K562 (cell line): ENCODE measurements at regions not wholly inside any gene's neighbourhood (a gene's known extent, or its start where the extent isn't known, plus 50 kb on each side); places are given as distances from the start of the nearest gene placed in this dataset.

Source experiments
- DNMT1 ChIP-seq: fragments of 450-650 bp; IDR thresholded peaks from 2 replicates; pipeline ENCODE4 v1.6.1; 2016; ENCODE audit warnings: antibody characterized with exemption, mild to moderate bottlenecking
- FOXA1 ChIP-seq: fragments of 450-650 bp; IDR thresholded peaks from 2 replicates; pipeline ENCODE4 v1.6.1; 2016; ENCODE audit warnings: mild to moderate bottlenecking, borderline replicate concordance
- GABPB2 ChIP-seq: fragments of 250-450 bp; sonication (Bioruptor Pico); conservative IDR thresholded peaks from 2 replicates; pipeline ENCODE4 v1.5.1; 2021; ENCODE audit warnings: mild to moderate bottlenecking
- HMG20B ChIP-seq: fragments of 250-450 bp; sonication (Bioruptor Pico); IDR thresholded peaks from 2 replicates; pipeline ENCODE4 v1.5.0; 2021; ENCODE audit warnings: mild to moderate bottlenecking
- KLF1 ChIP-seq: fragments of 450-650 bp; IDR thresholded peaks from 2 replicates; pipeline ENCODE4 v1.6.1; 2016; ENCODE audit warnings: missing genetic modification characterization, missing compliant biosample characterization
- KLF16 ChIP-seq: IDR thresholded peaks from 2 replicates; pipeline ENCODE4 v1.6.1; 2016; ENCODE audit warnings: antibody characterized with exemption
- NR2C2 ChIP-seq, 2 experiments: fragments of 200-800 bp in 1 of 2; sonication (Bioruptor generic) in 1 of 2; sonication (generic) in 1 of 2; formaldehyde crosslinking in 1 of 2; IDR thresholded peaks; 2 replicates each; pipeline versions ENCODE4 v1.6.1 to v1.8.0; 2016 to 2022; ENCODE audit warnings: mild to moderate bottlenecking in 1 of 2, missing compliant biosample characterization in 1 of 2, missing genetic modification characterization in 1 of 2, missing genetic modification reagents in 1 of 2
- RFX5 ChIP-seq: IDR thresholded peaks from 2 replicates; pipeline ENCODE4 v1.6.1; 2011; ENCODE audit warnings: low read depth, mild to moderate bottlenecking, improper control_type of control experiment, low read length
- RHOXF2B ChIP-seq: fragments of 250-450 bp; sonication (Bioruptor Pico); conservative IDR thresholded peaks from 2 replicates; pipeline ENCODE4 v1.5.1; 2021
- SFPQ ChIP-seq: fragments of 200-400 bp; formaldehyde crosslinking; IDR thresholded peaks from 2 replicates; pipeline ENCODE4 v1.6.1; 2017; ENCODE audit warnings: mild to moderate bottlenecking, low read depth, low read length, moderate library complexity
- SMARCA4 ChIP-seq: fragments of 450-650 bp; IDR thresholded peaks from 2 replicates; pipeline ENCODE4 v1.6.1; 2016
- STAG1 ChIP-seq: sonication (generic); formaldehyde crosslinking; IDR thresholded peaks from 2 replicates; pipeline ENCODE4 v1.5.0; 2020; ENCODE audit warnings: missing genetic modification reagents, borderline replicate concordance
- XRCC5 ChIP-seq: fragments of 200-400 bp; formaldehyde crosslinking; IDR thresholded peaks from 2 replicates; pipeline ENCODE4 v1.6.1; 2017; ENCODE audit warnings: low read depth, mild to moderate bottlenecking, low read length
- ZBED1 ChIP-seq: IDR thresholded peaks from 2 replicates; pipeline ENCODE4 v1.6.1; 2014
- ZBTB7A ChIP-seq: IDR thresholded peaks from 2 replicates; pipeline ENCODE4 v1.6.1; 2011; ENCODE audit warnings: low read depth, mild to moderate bottlenecking, low read length, moderate library complexity, borderline replicate concordance; ENCODE audit not compliant: control insufficient read depth
- ZNF133 ChIP-seq: fragments of 250-450 bp; sonication (Bioruptor Pico); IDR thresholded peaks from 2 replicates; pipeline ENCODE4 v1.4.0; 2020; ENCODE audit warnings: mild to moderate bottlenecking
- ZNF23 ChIP-seq: fragments of 250-450 bp; sonication (Bioruptor Pico); IDR thresholded peaks from 2 replicates; pipeline ENCODE4 v1.4.0; 2020; ENCODE audit warnings: mild to moderate bottlenecking
- ZNF408 ChIP-seq: fragments of 250-450 bp; sonication (Bioruptor Pico); IDR thresholded peaks from 2 replicates; pipeline ENCODE4 v1.4.0; 2020; ENCODE audit warnings: low read depth, mild to moderate bottlenecking, moderate library complexity
- ZNF644 ChIP-seq: fragments of 200-800 bp; sonication (Bioruptor generic); IDR thresholded peaks from 2 replicates; pipeline ENCODE4 v1.6.1; 2016; ENCODE audit warnings: low read depth, missing genetic modification characterization, missing compliant biosample characterization
- TF ChIP-seq, protein P1 (sequence below): fragments of 250-450 bp; sonication (Bioruptor Pico); IDR thresholded peaks from 2 replicates; pipeline ENCODE4 v1.8.0; 2021; ENCODE audit warnings: moderate library complexity, mild to moderate bottlenecking, inconsistent platforms
- TF ChIP-seq, protein P2 (sequence below): fragments of 250-450 bp; sonication (Bioruptor Pico); IDR thresholded peaks from 2 replicates; pipeline ENCODE4 v1.4.0; 2020; ENCODE audit warnings: mild to moderate bottlenecking, moderate library complexity
- TF ChIP-seq, protein P3 (sequence below), 3 experiments: fragments of 200-800 bp in 1 of 3; fragments of 250-450 bp in 1 of 3; fragments of 450-650 bp in 1 of 3; sonication (Bioruptor Pico) in 1 of 3; sonication (Bioruptor generic) in 1 of 3; formaldehyde crosslinking in 1 of 3; IDR thresholded peaks; 2 replicates each; pipeline versions ENCODE4 v1.6.1 to v1.8.0; 2016 to 2022; ENCODE audit warnings: mild to moderate bottlenecking in 2 of 3, missing genetic modification characterization in 2 of 3, missing compliant biosample characterization in 1 of 3, moderate library complexity in 1 of 3

DNA sequence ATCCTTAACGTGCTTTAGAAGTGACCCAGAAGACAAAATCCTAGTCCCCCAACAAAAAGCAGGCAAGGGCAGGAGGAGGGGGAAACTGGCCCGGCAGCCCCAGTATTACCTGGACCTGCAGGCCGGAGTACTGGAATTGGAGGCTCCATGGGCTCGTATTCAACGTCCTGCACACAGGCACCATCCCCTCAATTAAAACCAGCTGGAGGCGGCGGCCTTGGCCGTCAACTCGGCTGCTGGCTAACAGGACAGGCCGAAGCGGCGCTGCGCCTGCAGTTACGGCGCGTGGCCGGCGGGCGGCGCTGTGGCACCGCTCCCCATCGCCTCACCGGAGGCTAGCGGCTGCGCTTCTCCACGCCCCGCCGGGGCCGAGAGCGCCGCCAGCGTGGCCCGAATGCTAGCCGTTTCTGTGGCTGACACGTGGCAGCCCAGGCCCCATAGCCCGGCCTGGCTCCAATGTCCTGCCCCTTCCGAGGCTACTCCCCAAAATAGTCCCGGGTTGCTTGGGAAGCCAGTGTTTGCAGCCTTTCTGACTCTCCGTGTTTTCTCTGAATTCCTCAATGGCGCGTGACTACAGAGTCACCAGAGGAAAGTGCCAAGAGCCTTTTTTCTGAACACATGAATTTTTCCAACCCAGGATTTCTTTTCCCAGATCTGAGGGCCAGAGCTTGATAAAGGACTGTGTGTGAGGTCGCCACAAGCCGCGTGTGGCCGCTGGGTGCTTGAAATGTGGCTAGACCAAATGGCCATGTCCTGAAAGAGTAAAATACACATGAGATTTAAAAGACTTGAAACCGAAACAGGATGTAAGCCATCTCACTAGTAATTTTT is 82.5 kb downstream of the HHIPL2 start (continued):
- TF ChIP-seq ZBTB7A = peak; percentile 56; the same call in 1 of the 2 replicates
- TF ChIP-seq, protein P1, sequence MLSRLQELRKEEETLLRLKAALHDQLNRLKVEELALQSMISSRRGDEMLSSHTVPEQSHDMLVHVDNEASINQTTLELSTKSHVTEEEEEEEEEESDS = no peak
- no peak for TF ChIP-seq SFPQ
- TF ChIP-seq XRCC5 = peak; percentile 91
- TF ChIP-seq FOXA1 = no peak
- TF ChIP-seq ZNF133 (CRISPR knock-in tag) = no peak
- peak; percentile 73 for TF ChIP-seq NR2C2 (CRISPR knock-in tag; IDR thresholded peaks at IDR 0.05)
- TF ChIP-seq NR2C2 (tag; IDR thresholded peaks at IDR 0.05) = peak; percentile 81
- no peak for TF ChIP-seq ZNF644 (tag)
- peak; percentile 50 for TF ChIP-seq SMARCA4
- TF ChIP-seq GABPB2 = no peak
- TF ChIP-seq, protein P2, sequence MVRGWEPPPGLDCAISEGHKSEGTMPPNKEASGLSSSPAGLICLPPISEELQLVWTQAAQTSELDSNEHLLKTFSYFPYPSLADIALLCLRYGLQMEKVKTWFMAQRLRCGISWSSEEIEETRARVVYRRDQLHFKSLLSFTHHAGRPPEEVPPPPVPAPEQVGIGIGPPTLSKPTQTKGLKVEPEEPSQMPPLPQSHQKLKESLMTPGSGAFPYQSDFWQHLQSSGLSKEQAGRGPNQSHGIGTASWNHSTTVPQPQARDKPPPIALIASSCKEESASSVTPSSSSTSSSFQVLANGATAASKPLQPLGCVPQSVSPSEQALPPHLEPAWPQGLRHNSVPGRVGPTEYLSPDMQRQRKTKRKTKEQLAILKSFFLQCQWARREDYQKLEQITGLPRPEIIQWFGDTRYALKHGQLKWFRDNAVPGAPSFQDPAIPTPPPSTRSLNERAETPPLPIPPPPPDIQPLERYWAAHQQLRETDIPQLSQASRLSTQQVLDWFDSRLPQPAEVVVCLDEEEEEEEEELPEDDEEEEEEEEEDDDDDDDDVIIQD (CRISPR knock-in tag) = no peak
- TF ChIP-seq ZNF23 (CRISPR knock-in tag) = no peak; the same call in 1 of the 2 replicates
- no peak for TF ChIP-seq DNMT1
- no peak for TF ChIP-seq RFX5
- TF ChIP-seq ZBED1 = 0 out of 2 replicates have a peak, but pooled peaks have one; percentile 59
- no peak for TF ChIP-seq KLF1 (tag)
- TF ChIP-seq, protein P3, sequence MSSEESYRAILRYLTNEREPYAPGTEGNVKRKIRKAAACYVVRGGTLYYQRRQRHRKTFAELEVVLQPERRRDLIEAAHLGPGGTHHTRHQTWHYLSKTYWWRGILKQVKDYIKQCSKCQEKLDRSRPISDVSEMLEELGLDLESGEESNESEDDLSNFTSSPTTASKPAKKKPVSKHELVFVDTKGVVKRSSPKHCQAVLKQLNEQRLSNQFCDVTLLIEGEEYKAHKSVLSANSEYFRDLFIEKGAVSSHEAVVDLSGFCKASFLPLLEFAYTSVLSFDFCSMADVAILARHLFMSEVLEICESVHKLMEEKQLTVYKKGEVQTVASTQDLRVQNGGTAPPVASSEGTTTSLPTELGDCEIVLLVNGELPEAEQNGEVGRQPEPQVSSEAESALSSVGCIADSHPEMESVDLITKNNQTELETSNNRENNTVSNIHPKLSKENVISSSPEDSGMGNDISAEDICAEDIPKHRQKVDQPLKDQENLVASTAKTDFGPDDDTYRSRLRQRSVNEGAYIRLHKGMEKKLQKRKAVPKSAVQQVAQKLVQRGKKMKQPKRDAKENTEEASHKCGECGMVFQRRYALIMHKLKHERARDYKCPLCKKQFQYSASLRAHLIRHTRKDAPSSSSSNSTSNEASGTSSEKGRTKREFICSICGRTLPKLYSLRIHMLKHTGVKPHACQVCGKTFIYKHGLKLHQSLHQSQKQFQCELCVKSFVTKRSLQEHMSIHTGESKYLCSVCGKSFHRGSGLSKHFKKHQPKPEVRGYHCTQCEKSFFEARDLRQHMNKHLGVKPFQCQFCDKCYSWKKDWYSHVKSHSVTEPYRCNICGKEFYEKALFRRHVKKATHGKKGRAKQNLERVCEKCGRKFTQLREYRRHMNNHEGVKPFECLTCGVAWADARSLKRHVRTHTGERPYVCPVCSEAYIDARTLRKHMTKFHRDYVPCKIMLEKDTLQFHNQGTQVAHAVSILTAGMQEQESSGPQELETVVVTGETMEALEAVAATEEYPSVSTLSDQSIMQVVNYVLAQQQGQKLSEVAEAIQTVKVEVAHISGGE (CRISPR knock-in tag; IDR thresholded peaks at IDR 0.05) = peak in 1 of 3 experiments; percentile 79; a peak in 2 of 6 replicates
- no peak for TF ChIP-seq RHOXF2B (CRISPR knock-in tag)
- TF ChIP-seq STAG1 (CRISPR knock-in tag) = peak; percentile 95
- no peak for TF ChIP-seq ZNF408
- TF ChIP-seq HMG20B = no peak
- TF ChIP-seq KLF16 = peak; percentile 20; the same call in 1 of the 2 replicates
